ENCODE measurements at regions not wholly inside any gene's neighbourhood (a gene's known extent, or its start where the extent isn't known, plus 50 kb on each side); places are given as distances from the start of the nearest gene placed in this dataset.

GRCh38 chr7:124423863-124424262, 341.7 kb downstream of the GPR37 start:
- DNase-seq (ENCODE audit: low read depth) = no peak

DNA sequence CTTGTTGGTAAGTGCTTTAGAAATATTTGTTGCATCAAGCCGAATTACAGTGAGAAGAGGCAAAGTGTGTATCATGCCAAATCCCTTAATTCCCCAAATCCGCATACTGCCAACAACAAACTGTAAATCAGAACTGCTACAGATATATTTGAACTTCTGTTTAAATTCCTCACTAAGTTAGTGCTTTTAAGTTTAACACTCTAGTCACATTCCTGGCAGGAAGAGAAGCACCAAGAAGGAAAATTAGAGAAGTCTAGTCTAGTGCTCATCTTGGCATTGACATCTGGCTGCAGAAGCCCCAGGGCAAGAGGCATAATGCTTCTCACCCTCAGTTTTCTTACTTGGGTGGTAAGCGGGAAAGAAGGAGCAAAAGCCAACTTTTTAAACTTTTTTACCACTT, 343.5 kb downstream of the GPR37 start:
- no peak for DNase-seq (ENCODE audit: low read depth)

GRCh38 chr7:124420367-124420766, 345.2 kb downstream of the GPR37 start:
- no peak for DNase-seq (ENCODE audit: low read depth)

DNA sequence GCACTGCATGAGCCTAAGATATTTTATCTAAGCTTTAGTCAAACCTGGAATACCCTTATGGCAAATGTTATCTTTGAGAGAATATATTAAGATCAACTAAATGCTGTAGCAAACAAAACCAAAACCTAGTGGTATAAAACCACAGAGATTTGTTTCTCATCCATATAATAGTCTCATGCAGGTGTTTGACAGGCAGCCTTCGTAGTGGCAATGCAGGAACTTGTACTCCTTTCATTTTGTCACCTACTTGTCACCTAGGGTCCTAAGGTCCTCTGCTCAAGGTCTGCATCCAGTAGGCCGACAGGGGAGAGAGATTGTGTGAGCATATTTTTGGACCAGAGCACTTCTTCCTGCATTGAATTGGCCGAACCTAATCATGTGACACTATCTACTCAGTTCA, 352.6 kb downstream of the GPR37 start:
- no peak for DNase-seq (ENCODE audit: low read depth)

DNA sequence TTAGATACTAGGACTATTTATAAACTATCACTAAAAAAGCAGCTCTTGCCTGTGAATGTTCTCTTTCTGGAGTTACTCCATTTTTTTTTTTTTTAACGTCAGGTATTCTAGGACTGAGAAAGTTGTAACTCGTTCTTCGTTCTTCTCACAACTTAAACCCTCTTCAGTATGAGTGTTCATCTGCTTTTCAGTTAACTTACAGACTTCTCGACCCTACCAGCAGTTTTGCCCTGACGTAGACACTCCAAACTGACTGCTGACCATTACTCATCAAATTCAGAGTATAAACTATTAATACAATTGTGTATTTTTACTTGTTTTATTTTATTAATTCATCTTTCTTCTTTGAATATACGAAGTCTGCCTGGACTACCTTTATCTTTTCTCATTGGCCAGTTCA, 353.1 kb downstream of the GPR37 start:
- DNase-seq (ENCODE audit: low read depth) = no peak

GRCh38 chr7:124411796-124412195, 353.8 kb downstream of the GPR37 start:
- DNase-seq (ENCODE audit: low read depth) = no peak

DNA sequence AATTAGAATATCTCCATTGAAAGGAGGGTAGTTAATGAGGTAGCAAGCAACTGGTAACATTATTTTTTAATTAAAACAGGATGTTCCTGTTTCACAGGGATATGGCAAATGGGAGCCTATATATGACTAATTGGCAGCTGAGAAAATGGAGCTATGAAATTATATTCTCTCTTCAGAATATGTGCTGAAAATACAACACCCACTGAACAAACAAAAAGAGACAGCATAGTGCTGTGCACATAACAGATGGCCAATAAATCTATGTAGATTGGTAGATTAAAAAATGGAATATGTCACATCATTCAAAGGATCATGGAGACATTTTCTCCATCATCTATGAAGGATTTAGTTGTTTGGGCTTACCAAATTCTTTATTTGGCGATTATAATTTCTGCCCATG, 362.0 kb downstream of the GPR37 start:
- DNase-seq (ENCODE audit: low read depth) = no peak

- DNase-seq (ENCODE audit: low read depth) = no peak
These were observed 362.5 kb downstream of the GPR37 start for GRCh38 chr7:124403112-124403511.

DNA sequence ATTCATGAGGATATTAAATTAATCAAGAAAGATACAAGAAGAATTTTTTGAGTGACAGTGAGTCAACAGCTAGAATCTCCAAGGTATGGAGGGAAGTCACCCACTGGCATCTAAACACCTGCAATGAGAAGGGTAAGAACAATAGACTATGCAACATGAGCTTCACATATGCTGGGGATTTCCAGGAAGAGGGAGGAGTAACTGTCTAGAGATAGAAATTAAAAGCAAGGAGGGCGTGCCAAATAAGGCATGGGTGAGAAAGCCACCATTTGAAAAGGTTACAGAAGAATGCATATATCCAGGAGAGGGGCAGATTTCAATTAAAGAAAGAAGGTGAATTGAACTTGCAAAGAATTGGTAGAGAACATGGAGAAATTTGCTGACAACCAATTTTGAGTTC, 365.7 kb downstream of the GPR37 start:
- no peak for DNase-seq (ENCODE audit: low read depth)

DNA sequence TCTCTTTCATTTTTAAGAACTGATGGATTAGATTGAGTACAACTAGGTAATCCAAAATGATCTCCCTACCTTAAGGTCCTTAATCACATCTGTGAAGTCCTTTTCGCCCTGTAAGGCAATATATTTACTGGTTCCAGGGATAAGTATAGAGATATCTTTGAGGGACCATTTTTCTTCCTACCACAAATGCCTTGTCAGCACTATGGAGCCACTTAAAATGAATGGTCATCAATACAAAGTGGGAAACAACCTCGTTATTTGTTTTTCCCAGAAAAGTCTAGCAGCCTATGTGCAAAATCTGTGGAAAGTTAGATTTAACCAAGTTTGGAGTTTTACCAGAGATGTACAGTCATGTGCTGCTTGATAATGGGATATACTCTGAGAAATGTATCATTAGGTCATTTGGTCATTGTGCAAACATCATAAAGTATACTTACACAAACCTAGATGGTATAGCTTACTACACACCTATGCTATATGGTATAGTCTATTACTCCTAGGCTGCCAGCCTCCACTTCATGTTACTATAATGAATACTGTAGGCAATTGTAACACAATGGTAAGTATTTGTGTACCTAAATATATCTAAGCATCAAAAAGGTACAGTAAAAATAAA, 366.2 kb upstream of the TMEM229A start:
- DNase-seq (ENCODE audit: low read depth) = no peak

GRCh38 chr7:124397134-124397533, 364.3 kb upstream of the TMEM229A start:
- DNase-seq (ENCODE audit: low read depth) = no peak

GRCh38 chr7:124390301-124390700, 357.4 kb upstream of the TMEM229A start:
- no peak for DNase-seq (ENCODE audit: low read depth)

DNA sequence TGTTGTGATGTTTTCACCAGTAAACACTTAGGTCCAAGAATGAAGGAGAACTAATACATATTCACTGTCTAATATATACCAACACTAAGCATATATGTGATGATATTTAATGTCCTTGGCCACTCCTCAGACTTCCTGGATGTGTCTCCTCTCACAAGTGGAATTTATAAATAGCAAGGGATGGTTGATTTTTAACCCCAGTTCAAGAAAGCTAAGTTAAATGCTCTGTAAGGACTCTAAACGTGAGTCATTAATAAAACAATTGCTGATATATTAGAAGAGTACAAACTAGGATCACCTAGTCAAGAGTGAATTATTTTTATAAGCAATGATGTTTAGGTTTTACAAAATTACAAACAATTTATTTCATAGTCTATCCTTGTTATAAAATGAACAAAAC, 355.9 kb upstream of the TMEM229A start:
- DNase-seq (ENCODE audit: low read depth) = no peak

GRCh38 chr7:124387056-124387455, 354.2 kb upstream of the TMEM229A start:
- no peak for DNase-seq (ENCODE audit: low read depth)

DNA sequence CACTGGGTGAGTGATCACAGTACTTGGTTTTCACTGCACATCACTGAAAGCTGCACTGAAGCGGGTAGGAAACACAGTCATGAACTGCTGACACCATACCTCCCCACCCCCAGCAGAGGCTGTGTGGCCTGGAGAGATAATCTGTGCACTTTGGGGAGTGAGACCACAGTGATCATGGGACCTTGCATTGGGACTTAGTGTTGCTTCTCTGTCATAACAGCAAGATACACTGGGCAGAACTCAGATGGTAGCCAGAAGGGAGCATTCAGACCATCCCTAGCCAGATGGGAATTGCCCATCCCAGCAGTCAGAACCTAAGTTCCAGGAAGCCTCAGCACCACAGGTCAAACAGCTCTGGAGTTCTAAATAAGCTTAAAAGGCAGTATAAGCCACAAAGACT, 346.4 kb upstream of the TMEM229A start:
- no peak for DNase-seq (ENCODE audit: low read depth)

GRCh38 chr7:124376111-124376510, 343.2 kb upstream of the TMEM229A start:
- DNase-seq (ENCODE audit: low read depth) = no peak

GRCh38 chr7:124375391-124375790, 342.5 kb upstream of the TMEM229A start:
- no peak for DNase-seq (ENCODE audit: low read depth)

- DNase-seq (ENCODE audit: low read depth) = no peak
These were observed 336.4 kb upstream of the TMEM229A start for GRCh38 chr7:124369310-124369709.

DNA sequence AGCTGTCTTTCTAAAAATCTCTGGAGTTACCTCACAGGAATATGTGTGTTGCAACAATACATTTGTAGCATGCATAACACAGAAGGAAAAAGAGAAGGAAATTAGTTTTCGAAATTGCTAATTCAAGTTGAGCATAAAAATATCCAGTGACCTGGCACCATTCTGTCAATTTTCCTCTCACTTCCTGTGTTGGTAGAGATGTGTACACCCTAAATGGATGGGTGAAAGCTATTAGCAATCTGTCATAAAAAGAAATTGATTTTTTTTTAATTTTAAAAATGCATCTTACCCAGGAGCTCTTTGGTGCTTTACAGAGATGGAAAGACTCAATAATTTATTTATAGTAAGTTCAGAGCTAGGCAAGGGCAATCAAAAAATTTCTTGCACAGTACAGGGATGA, 333.3 kb upstream of the TMEM229A start:
- no peak for DNase-seq (ENCODE audit: low read depth)

DNA sequence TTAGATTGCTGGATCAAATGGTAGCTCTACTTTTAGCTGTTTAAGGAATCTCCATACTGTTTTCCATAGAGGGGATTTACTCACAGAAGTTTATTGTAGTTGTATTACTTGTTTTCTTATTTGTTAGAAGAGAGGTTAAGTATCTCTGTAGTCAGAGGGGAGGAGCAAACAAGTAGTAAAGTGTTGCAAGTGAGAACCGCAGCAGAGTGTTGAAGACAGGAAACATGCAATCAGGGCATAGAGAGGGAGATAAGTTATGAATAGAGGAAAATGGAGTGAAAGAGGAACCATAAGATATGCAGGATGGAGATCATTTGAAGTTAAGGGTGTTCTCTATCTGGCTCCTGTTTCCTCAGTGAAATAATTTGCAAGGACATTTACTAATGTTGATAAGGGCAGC, 331.4 kb upstream of the TMEM229A start:
- no peak for DNase-seq (ENCODE audit: low read depth)

- DNase-seq (ENCODE audit: low read depth) = no peak
These were observed 321.3 kb upstream of the TMEM229A start for GRCh38 chr7:124354201-124354600.

DNA sequence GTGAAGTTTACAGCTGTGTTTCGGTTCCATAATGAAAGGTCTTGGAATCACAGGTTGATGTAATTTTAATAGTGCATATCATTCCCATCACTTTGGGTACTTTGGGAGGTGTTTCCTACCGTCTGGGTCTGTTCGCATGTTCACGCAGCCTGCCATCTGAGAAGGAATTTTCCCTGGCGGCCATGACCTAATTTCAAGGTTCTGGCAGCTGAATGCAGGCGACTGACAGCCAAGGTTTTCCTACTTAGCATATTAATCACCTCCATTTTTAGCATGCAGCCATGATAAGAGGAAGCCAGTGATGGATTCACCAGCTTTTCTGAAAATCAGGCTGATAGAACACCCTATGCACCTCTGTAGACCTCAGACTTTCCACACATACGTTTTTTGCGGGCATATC, 319.1 kb upstream of the TMEM229A start:
- DNase-seq (ENCODE audit: low read depth) = no peak

DNA sequence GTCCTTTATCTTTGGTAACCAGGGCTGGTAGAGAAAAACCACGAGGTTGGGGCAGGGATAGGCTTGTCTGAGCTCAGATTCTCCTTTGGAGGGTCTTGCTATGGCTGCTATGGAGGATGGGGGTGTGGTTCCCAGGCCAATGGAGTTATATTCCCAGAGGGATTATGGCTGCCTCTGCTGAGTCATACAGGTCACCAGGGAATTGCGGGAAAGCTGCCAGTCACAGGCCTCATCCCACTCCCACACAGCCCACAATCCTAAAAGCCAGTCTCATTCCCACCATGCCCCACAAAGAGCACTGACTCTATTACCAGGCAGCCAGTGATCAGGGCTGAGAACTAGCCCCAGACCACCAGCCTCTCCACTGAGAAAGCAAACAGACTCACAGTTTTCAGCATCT, 316.6 kb upstream of the TMEM229A start:
- no peak for DNase-seq (ENCODE audit: low read depth)

DNA sequence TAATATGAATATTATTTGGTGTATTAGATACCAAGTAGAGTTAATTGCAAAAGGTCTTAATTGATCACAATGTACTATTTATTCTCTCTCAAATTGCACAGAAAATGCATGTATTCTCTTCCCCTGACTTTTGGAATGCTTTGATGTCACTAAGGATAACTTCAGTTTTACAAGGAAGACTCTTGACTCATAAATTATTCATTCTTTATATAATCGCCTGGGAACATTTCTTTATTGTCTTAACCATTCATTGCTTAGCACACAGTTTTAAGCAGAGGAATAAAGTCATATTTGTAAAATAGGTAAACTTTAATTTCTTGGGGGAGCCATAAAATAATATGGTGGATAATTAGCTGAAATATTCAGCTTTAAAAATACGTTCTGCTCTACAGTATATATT, 306.0 kb upstream of the TMEM229A start:
- DNase-seq (ENCODE audit: low read depth) = no peak

All from CMK (cell line).